ENCODE measurements at regions not wholly inside any gene's neighbourhood (a gene's known extent, or its start where the extent isn't known, plus 50 kb on each side); places are given as distances from the start of the nearest gene placed in this dataset.
"Not testable (repeated sequence)": the region's sequence is repeated elsewhere in the genome, so short reads cannot be mapped to it uniquely, and the experiment has no call there.

- H3K4me3 Mint-ChIP-seq = no peak overlapping the region
- ATAC-seq (ENCODE audit: low read depth) = no peak
These were observed 565.5 kb downstream of the FRK start for GRCh38 chr6:115495184-115495583.

GRCh38 chr6:115487331-115487730, 573.4 kb downstream of the FRK start:
- DNase-seq (ENCODE audit: low spot score in 2 of 2) (no peak), ATAC-seq (ENCODE audit: low read depth) (no peak)
- Mint-ChIP-seq H3K36me3 (no peaks in the 10 kb centered on the region), H3K4me3 (no peak overlapping the region), H3K27me3 (no peaks in the 10 kb centered on the region), H3K9me3 (no peaks in the 10 kb centered on the region), H3K4me1 (no peaks in the 10 kb centered on the region), H3K27ac (no peak overlapping the region)

More at GRCh38 chr6:115495184-115495583, 565.5 kb downstream of the FRK start:
- no peaks in the 10 kb centered on the region for H3K4me1 Mint-ChIP-seq
- no peaks in the 10 kb centered on the region for H3K36me3 Mint-ChIP-seq
- no peak overlapping the region for H3K27ac Mint-ChIP-seq
- peaks cover 7% of the 10 kb centered on the region for H3K9me3 Mint-ChIP-seq
- H3K27me3 Mint-ChIP-seq = no peaks in the 10 kb centered on the region
- DNase-seq (ENCODE audit: low spot score in 2 of 2) = no peak

GRCh38 chr6:115485400-115485799, 575.3 kb downstream of the FRK start:
- Mint-ChIP-seq H3K27ac (no peak overlapping the region), H3K9me3 (no peaks in the 10 kb centered on the region), H3K36me3 (no peaks in the 10 kb centered on the region), H3K4me3 (no peak overlapping the region), H3K27me3 (no peaks in the 10 kb centered on the region), H3K4me1 (no peaks in the 10 kb centered on the region)
- no peak for ATAC-seq (ENCODE audit: low read depth)
- no peak for DNase-seq (ENCODE audit: low spot score in 2 of 2)

GRCh38 chr6:115480543-115480942, 580.1 kb downstream of the FRK start:
- DNase-seq (ENCODE audit: low spot score in 2 of 2); H3K4me3 Mint-ChIP-seq; H3K27ac Mint-ChIP-seq; ATAC-seq (ENCODE audit: low read depth); H3K9me3 Mint-ChIP-seq; H3K27me3 Mint-ChIP-seq; H3K4me1 Mint-ChIP-seq; H3K36me3 Mint-ChIP-seq: not testable (repeated sequence)

- DNase-seq (ENCODE audit: low spot score in 2 of 2) (no peak), ATAC-seq (ENCODE audit: low read depth) (no peak)
- Mint-ChIP-seq H3K27ac (no peak overlapping the region), H3K27me3 (no peaks in the 10 kb centered on the region), H3K4me1 (no peaks in the 10 kb centered on the region), H3K9me3 (peaks cover 4% of the 10 kb centered on the region), H3K4me3 (no peak overlapping the region), H3K36me3 (no peaks in the 10 kb centered on the region)
These were observed 586.1 kb downstream of the FRK start for GRCh38 chr6:115474443-115475041.

- no peak overlapping the region for H3K4me3 Mint-ChIP-seq
- no peak overlapping the region for H3K27ac Mint-ChIP-seq
- H3K36me3 Mint-ChIP-seq = no peaks in the 10 kb centered on the region
- H3K27me3 Mint-ChIP-seq = no peaks in the 10 kb centered on the region
- H3K9me3 Mint-ChIP-seq = peaks cover 1% of the 10 kb centered on the region
- ATAC-seq (ENCODE audit: low read depth) = no peak
- no peak for DNase-seq (ENCODE audit: low spot score in 2 of 2)
- no peaks in the 10 kb centered on the region for H3K4me1 Mint-ChIP-seq
These were observed 592.3 kb downstream of the FRK start for GRCh38 chr6:115468272-115469005.

- peaks cover 1% of the 10 kb centered on the region for H3K9me3 Mint-ChIP-seq
- no peaks in the 10 kb centered on the region for H3K4me1 Mint-ChIP-seq
- H3K27ac Mint-ChIP-seq = no peak overlapping the region
- H3K36me3 Mint-ChIP-seq = no peaks in the 10 kb centered on the region
- no peaks in the 10 kb centered on the region for H3K27me3 Mint-ChIP-seq
- H3K4me3 Mint-ChIP-seq = no peak overlapping the region
- DNase-seq (ENCODE audit: low spot score in 2 of 2) (no peak), ATAC-seq (ENCODE audit: low read depth) (no peak)
These were observed 593.0 kb downstream of the FRK start for GRCh38 chr6:115467726-115468125.

GRCh38 chr6:115460913-115461312, 599.8 kb downstream of the FRK start:
- Mint-ChIP-seq H3K4me1 (no peaks in the 10 kb centered on the region), H3K36me3 (no peaks in the 10 kb centered on the region), H3K4me3 (no peak overlapping the region), H3K27me3 (no peaks in the 10 kb centered on the region), H3K27ac (no peak overlapping the region), H3K9me3 (no peaks in the 10 kb centered on the region)
- DNase-seq (ENCODE audit: low spot score in 2 of 2) (no peak), ATAC-seq (ENCODE audit: low read depth) (no peak)

- Mint-ChIP-seq H3K9me3 (no peaks in the 10 kb centered on the region), H3K4me3 (no peak overlapping the region), H3K36me3 (no peaks in the 10 kb centered on the region), H3K27ac (no peak overlapping the region), H3K4me1 (no peaks in the 10 kb centered on the region), H3K27me3 (no peaks in the 10 kb centered on the region)
- ATAC-seq (ENCODE audit: low read depth) (no peak), DNase-seq (ENCODE audit: low spot score in 2 of 2) (no peak)
These were observed 603.8 kb downstream of the FRK start for GRCh38 chr6:115456848-115457247.

- H3K27me3 Mint-ChIP-seq = no peaks in the 10 kb centered on the region
- H3K4me3 Mint-ChIP-seq = no peak overlapping the region
- H3K4me1 Mint-ChIP-seq = no peaks in the 10 kb centered on the region
- no peak for ATAC-seq (ENCODE audit: low read depth)
- no peak for DNase-seq (ENCODE audit: low spot score in 2 of 2)
- H3K27ac Mint-ChIP-seq = no peak overlapping the region
- no peaks in the 10 kb centered on the region for H3K9me3 Mint-ChIP-seq
- no peaks in the 10 kb centered on the region for H3K36me3 Mint-ChIP-seq
These were observed 616.7 kb downstream of the FRK start for GRCh38 chr6:115443825-115444478.

GRCh38 chr6:115442323-115442722, 618.4 kb downstream of the FRK start:
- no peak for DNase-seq (ENCODE audit: low spot score in 2 of 2)
- Mint-ChIP-seq H3K27me3 (no peaks in the 10 kb centered on the region), H3K4me3 (no peak overlapping the region), H3K36me3 (no peaks in the 10 kb centered on the region), H3K27ac (no peak overlapping the region), H3K9me3 (peaks cover 1% of the 10 kb centered on the region), H3K4me1 (no peaks in the 10 kb centered on the region)
- ATAC-seq (ENCODE audit: low read depth) = no peak

GRCh38 chr6:115441651-115442050, 619.0 kb downstream of the FRK start:
- ATAC-seq (ENCODE audit: low read depth) = no peak
- no peaks in the 10 kb centered on the region for H3K36me3 Mint-ChIP-seq
- no peaks in the 10 kb centered on the region for H3K27me3 Mint-ChIP-seq
- H3K4me3 Mint-ChIP-seq = no peak overlapping the region
- no peaks in the 10 kb centered on the region for H3K4me1 Mint-ChIP-seq
- H3K9me3 Mint-ChIP-seq = peaks cover 1% of the 10 kb centered on the region
- no peak overlapping the region for H3K27ac Mint-ChIP-seq
- DNase-seq (ENCODE audit: low spot score in 2 of 2) = no peak

- Mint-ChIP-seq H3K4me3 (no peak overlapping the region), H3K27ac (no peak overlapping the region), H3K36me3 (no peaks in the 10 kb centered on the region), H3K9me3 (peaks cover 3% of the 10 kb centered on the region), H3K27me3 (no peaks in the 10 kb centered on the region), H3K4me1 (no peaks in the 10 kb centered on the region)
- no peak for ATAC-seq (ENCODE audit: low read depth)
- DNase-seq (ENCODE audit: low spot score in 2 of 2) = no peak
These were observed 645.3 kb downstream of the FRK start for GRCh38 chr6:115415378-115415777.

GRCh38 chr6:115414916-115415315, 645.8 kb downstream of the FRK start:
- not testable (repeated sequence) for ATAC-seq (ENCODE audit: low read depth); H3K9me3 Mint-ChIP-seq; H3K27me3 Mint-ChIP-seq; H3K4me3 Mint-ChIP-seq; H3K4me1 Mint-ChIP-seq; H3K27ac Mint-ChIP-seq; DNase-seq (ENCODE audit: low spot score in 2 of 2); H3K36me3 Mint-ChIP-seq

All from memory B cell (primary cell).